ENCODE measurements at regions not wholly inside any gene's neighbourhood (a gene's known extent, or its start where the extent isn't known, plus 50 kb on each side); places are given as distances from the start of the nearest gene placed in this dataset.

DNA sequence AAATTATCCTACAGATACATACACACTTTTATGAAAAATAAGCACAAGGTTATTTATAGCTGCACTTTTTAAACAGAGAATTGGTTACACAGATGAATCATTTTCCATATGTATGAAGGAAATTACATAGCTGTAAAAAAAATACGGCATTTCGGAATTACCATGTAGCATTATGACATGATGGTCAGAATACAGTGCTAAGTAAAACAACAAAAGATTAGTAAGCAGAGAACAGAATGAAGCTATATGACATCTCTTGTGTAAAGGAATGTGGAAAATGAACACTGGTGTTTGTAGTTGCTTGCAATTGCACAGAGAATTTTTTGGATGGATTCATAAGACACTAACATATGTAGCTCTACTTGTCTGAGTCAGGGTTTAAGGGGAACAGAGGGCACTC, 1222.0 kb upstream of the PRKX start:
- Histone ChIP-seq H3K36me3 (no peaks in the 10 kb centered on the region), H3K4me3 (no peak overlapping the region), H3K4me1 (no peaks in the 10 kb centered on the region), H3K27ac (no peak overlapping the region), H3K9me3 (no peaks in the 10 kb centered on the region), H3K27me3 (no peaks in the 10 kb centered on the region)
- no peak for TF ChIP-seq CTCF (IDR thresholded peaks at IDR 0.05)
- DNase-seq: no peak
- intact Hi-C loops (cut with DNase I; ENCODE audit: low total_unique reads): no loop called here

- TF ChIP-seq CTCF (IDR thresholded peaks at IDR 0.05): no peak
- Histone ChIP-seq H3K36me3 (no peaks in the 10 kb centered on the region), H3K9me3 (no peaks in the 10 kb centered on the region), H3K27ac (no peak overlapping the region), H3K4me3 (no peak overlapping the region), H3K4me1 (no peaks in the 10 kb centered on the region), H3K27me3 (no peaks in the 10 kb centered on the region)
- no peak for DNase-seq
- intact Hi-C loops (cut with DNase I; ENCODE audit: low total_unique reads): no loop called here
Observed at GRCh38 chrX:4932790-4933189, 1219.3 kb upstream of the PRKX start.

- no peak for TF ChIP-seq CTCF (IDR thresholded peaks at IDR 0.05)
- intact Hi-C loops (cut with DNase I; ENCODE audit: low total_unique reads): no loop called here
- no peak for DNase-seq
Observed at GRCh38 chrX:4930426-4930825, 1217.0 kb upstream of the PRKX start.

DNA sequence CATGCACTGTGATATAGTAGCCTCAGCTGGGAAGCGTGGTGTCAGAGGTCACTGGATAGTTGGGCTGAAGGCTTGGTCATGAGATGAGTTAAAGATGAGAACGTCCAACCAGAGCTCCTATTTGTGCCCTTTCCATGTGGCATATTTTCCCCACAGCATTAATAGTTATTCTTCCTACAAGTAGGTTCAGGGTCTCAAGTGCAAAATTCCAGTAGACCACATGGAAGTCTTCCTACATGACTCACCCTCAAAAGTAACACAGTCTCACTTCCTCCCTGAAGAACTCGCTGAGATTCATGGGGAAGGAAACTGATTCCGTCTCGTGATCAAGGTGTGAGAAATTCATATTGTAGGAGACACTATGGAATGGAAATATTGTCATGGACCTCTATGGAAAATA, 1212.5 kb upstream of the PRKX start:
- H3K9me3 ChIP-seq: no peaks in the 10 kb centered on the region

More at GRCh38 chrX:4930426-4930825, 1217.0 kb upstream of the PRKX start:
- Histone ChIP-seq H3K36me3 (no peaks in the 10 kb centered on the region), H3K4me3 (no peak overlapping the region), H3K27ac (no peak overlapping the region), H3K27me3 (no peaks in the 10 kb centered on the region), H3K9me3 (no peaks in the 10 kb centered on the region), H3K4me1 (no peaks in the 10 kb centered on the region)

GRCh38 chrX:4909348-4909747, 1195.9 kb upstream of the PRKX start:
- Histone ChIP-seq H3K36me3 (no peaks in the 10 kb centered on the region), H3K4me3 (no peak overlapping the region), H3K9me3 (no peaks in the 10 kb centered on the region), H3K4me1 (no peaks in the 10 kb centered on the region), H3K27me3 (no peaks in the 10 kb centered on the region), H3K27ac (no peak overlapping the region)
- intact Hi-C loops (cut with DNase I; ENCODE audit: low total_unique reads): no loop called here
- TF ChIP-seq CTCF (IDR thresholded peaks at IDR 0.05): no peak
- no peak for DNase-seq

More for the DNA sequence above, 1212.5 kb upstream of the PRKX start:
- no peak for DNase-seq
- no peak for TF ChIP-seq CTCF (IDR thresholded peaks at IDR 0.05)
- Histone ChIP-seq H3K27ac (no peak overlapping the region), H3K4me3 (no peak overlapping the region), H3K27me3 (no peaks in the 10 kb centered on the region), H3K4me1 (no peaks in the 10 kb centered on the region), H3K36me3 (no peaks in the 10 kb centered on the region)
- intact Hi-C loops (cut with DNase I; ENCODE audit: low total_unique reads): no loop called here

- no peak for TF ChIP-seq CTCF (IDR thresholded peaks at IDR 0.05)
- intact Hi-C loops (cut with DNase I; ENCODE audit: low total_unique reads): no loop called here
- Histone ChIP-seq H3K4me1 (no peaks in the 10 kb centered on the region), H3K27ac (no peak overlapping the region), H3K36me3 (no peaks in the 10 kb centered on the region), H3K9me3 (no peaks in the 10 kb centered on the region), H3K27me3 (no peaks in the 10 kb centered on the region), H3K4me3 (no peak overlapping the region)
- DNase-seq: no peak
Observed at GRCh38 chrX:4905576-4905975, 1192.1 kb upstream of the PRKX start.

All from tibial artery (tissue), 4 donors.